ENCODE measurements at regions not wholly inside any gene's neighbourhood (a gene's known extent, or its start where the extent isn't known, plus 50 kb on each side); places are given as distances from the start of the nearest gene placed in this dataset.

DNA sequence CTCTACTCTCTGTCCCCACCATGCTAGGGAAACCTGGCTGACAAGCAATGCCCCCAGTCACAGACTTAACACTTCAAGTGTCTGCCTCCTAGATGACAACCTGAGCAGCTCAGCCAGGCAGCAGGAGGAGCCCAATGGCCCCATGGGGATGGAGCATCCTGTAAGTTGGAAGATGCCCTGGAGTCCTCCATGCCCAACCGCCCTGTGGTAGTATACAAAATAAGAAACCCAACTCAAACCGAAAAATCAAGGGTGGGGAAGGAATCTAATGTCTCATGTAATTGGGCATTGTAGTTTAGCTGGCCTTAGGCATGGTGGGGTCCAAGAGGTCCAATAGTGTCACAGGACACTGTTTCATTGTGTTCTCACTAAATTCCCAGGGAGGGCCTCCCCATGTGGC, 104.0 kb downstream of the AIPL1 start:
- Histone ChIP-seq H3K4me3 (ENCODE audit: low read depth, low read length) (no peak overlapping the region), H3K27me3 (ENCODE audit: control insufficient read depth, insufficient read depth, low read length) (no peaks in the 10 kb centered on the region), H3K36me3 (ENCODE audit: control insufficient read depth, insufficient read depth, low read length) (no peaks in the 10 kb centered on the region)
- no peak for DNase-seq (ENCODE audit: low read depth)
- TF ChIP-seq, protein P1, sequence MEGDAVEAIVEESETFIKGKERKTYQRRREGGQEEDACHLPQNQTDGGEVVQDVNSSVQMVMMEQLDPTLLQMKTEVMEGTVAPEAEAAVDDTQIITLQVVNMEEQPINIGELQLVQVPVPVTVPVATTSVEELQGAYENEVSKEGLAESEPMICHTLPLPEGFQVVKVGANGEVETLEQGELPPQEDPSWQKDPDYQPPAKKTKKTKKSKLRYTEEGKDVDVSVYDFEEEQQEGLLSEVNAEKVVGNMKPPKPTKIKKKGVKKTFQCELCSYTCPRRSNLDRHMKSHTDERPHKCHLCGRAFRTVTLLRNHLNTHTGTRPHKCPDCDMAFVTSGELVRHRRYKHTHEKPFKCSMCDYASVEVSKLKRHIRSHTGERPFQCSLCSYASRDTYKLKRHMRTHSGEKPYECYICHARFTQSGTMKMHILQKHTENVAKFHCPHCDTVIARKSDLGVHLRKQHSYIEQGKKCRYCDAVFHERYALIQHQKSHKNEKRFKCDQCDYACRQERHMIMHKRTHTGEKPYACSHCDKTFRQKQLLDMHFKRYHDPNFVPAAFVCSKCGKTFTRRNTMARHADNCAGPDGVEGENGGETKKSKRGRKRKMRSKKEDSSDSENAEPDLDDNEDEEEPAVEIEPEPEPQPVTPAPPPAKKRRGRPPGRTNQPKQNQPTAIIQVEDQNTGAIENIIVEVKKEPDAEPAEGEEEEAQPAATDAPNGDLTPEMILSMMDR (IDR thresholded peaks at IDR 0.05; ENCODE audit: insufficient read depth, low read length, poor library complexity, severe bottlenecking): no peak

DNA sequence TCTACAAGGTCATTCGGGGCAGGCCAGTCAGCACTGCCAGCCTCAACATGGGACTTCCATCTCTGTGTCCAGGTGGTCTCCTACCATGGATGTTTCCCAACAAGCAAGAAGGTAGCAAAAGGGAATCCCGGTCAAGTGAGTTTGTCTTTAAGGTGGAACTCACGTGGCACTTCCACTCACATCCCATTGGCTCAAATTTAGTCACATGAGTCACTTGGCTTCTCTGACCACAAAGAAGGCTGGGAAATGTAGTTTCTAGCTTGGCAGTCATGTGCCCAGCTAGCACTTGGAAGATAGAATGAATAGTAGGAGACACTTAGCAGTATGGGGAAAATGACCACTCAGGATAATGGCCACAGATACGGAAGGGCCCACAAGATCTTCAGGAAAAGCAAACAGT, 106.6 kb downstream of the AIPL1 start:
- DNase-seq (ENCODE audit: low read depth): no peak
- TF ChIP-seq, protein P1 (IDR thresholded peaks at IDR 0.05; ENCODE audit: insufficient read depth, low read length, poor library complexity, severe bottlenecking): no peak
- Histone ChIP-seq H3K4me3 (ENCODE audit: low read depth, low read length) (no peak overlapping the region), H3K27me3 (ENCODE audit: control insufficient read depth, insufficient read depth, low read length) (no peaks in the 10 kb centered on the region), H3K36me3 (ENCODE audit: control insufficient read depth, insufficient read depth, low read length) (no peaks in the 10 kb centered on the region)

- H3K4me3 ChIP-seq (ENCODE audit: low read depth, low read length): no peak overlapping the region
- no peaks in the 10 kb centered on the region for H3K36me3 ChIP-seq (ENCODE audit: control insufficient read depth, insufficient read depth, low read length)
- TF ChIP-seq, protein P1 (IDR thresholded peaks at IDR 0.05; ENCODE audit: insufficient read depth, low read length, poor library complexity, severe bottlenecking): no peak
- DNase-seq (ENCODE audit: low read depth): no peak
- H3K27me3 ChIP-seq (ENCODE audit: control insufficient read depth, insufficient read depth, low read length): no peaks in the 10 kb centered on the region
Measured at GRCh38 chr17:6327007-6327406, 107.9 kb downstream of the AIPL1 start.

- Histone ChIP-seq H3K36me3 (ENCODE audit: control insufficient read depth, insufficient read depth, low read length) (no peaks in the 10 kb centered on the region), H3K4me3 (ENCODE audit: low read depth, low read length) (no peak overlapping the region), H3K27me3 (ENCODE audit: control insufficient read depth, insufficient read depth, low read length) (no peaks in the 10 kb centered on the region)
- TF ChIP-seq, protein P1 (IDR thresholded peaks at IDR 0.05; ENCODE audit: insufficient read depth, low read length, poor library complexity, severe bottlenecking): no peak
- no peak for DNase-seq (ENCODE audit: low read depth)
Measured at GRCh38 chr17:6326483-6326882, 108.4 kb downstream of the AIPL1 start.

DNA sequence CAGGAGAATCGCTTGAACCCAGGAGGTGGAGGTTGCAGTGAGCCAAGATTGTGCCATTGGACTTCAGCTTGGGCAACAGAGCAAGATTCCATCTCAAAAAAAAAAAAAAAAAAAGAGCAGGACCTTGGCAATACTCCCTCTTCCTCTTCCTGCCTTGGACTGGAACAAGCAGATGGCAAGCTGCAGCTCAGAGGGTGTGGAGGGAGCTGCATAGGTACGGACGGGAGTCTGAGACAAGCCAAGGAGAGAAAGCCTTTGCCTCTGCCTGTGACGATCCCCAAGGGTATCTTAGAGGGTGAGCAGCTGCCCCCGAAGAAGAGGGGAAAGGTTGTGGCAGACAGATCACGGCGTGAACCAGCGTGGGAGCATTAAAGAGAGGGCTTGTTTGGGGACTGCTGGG, 109.2 kb downstream of the AIPL1 start:
- H3K36me3 ChIP-seq (ENCODE audit: control insufficient read depth, insufficient read depth, low read length): no peaks in the 10 kb centered on the region
- H3K27me3 ChIP-seq (ENCODE audit: control insufficient read depth, insufficient read depth, low read length): no peaks in the 10 kb centered on the region
- DNase-seq (ENCODE audit: low read depth): no peak
- no peak overlapping the region for H3K4me3 ChIP-seq (ENCODE audit: low read depth, low read length)
- TF ChIP-seq, protein P1 (IDR thresholded peaks at IDR 0.05; ENCODE audit: insufficient read depth, low read length, poor library complexity, severe bottlenecking): no peak

DNA sequence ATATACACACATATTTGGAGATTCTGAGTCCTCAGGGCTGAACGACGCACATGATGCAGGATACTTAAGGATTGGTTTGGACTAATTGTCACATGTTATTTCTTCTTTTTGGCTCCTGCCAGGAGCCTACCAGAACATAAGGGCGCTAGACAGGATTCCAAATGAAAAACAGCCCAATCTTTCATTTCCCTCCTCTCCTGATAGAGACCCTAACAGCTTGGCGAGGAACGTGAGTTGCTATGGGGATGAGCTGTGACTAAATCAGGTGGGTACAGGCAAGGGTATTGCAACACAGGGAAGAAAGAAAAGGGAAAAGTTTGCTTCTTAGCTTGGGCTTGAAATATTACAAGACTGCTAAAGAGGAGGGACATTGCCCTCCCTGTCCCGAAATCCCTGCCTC, 109.9 kb downstream of the AIPL1 start:
- no peak for DNase-seq (ENCODE audit: low read depth)
- TF ChIP-seq, protein P1 (IDR thresholded peaks at IDR 0.05; ENCODE audit: insufficient read depth, low read length, poor library complexity, severe bottlenecking): no peak
- Histone ChIP-seq H3K27me3 (ENCODE audit: control insufficient read depth, insufficient read depth, low read length) (no peaks in the 10 kb centered on the region), H3K4me3 (ENCODE audit: low read depth, low read length) (no peak overlapping the region), H3K36me3 (ENCODE audit: control insufficient read depth, insufficient read depth, low read length) (no peaks in the 10 kb centered on the region)
